SK-N-SH (cell line): ENCODE measurements at regions not wholly inside any gene's neighbourhood (a gene's known extent, or its start where the extent isn't known, plus 50 kb on each side); places are given as distances from the start of the nearest gene placed in this dataset.

Experiments used
- CTCF ChIA-PET: fragments of 300-600, 350-600 bp; formaldehyde crosslinking; extraction: SDS; loops from one replicate; lab custom pipeline; 2021; lab: Yijun Ruan, JAX
- POLR2A ChIA-PET: fragments of 350-600 bp; sonication (Branson Sonifier 250); formaldehyde crosslinking; extraction: SDS; loops from one replicate; lab custom pipeline; 2020; ENCODE audit warnings: antibody characterized with exemption, inconsistent platforms; lab: Yijun Ruan, JAX
- DNase-seq: peaks from one replicate; pipeline ENCODE4 v3.0.0; 2012
- H2AFZ ChIP-seq: fragments of 200-600 bp; sonication (generic); 2 replicates; pipeline ENCODE4 v1.8.1; 2016; ENCODE audit warnings: antibody characterized with exemption, mild to moderate bottlenecking, low read depth
- H3F3A ChIP-seq: fragments of 200-600 bp; sonication (generic); replicated peaks from 2 replicates; pipeline ENCODE3; 2016; ENCODE audit warnings: antibody characterized with exemption, mild to moderate bottlenecking; ENCODE audit not compliant: insufficient read depth
- H3K27ac ChIP-seq, 2 experiments: fragments of 200-500 bp in 1 of 2; fragments of 200-600 bp in 1 of 2; sonication (Bioruptor generic) in 1 of 2; sonication (generic), shearing (Covaris generic) in 1 of 2; 2 replicates each; pipeline versions ENCODE4 v1.5.1 to v1.6.1; 2014 to 2016; ENCODE audit warnings: low read depth in 2 of 2, inconsistent platforms in 1 of 2, low read length in 1 of 2, mild to moderate bottlenecking in 1 of 2, mixed read lengths in 1 of 2
- H3K27me3 ChIP-seq: fragments of 200-600 bp; sonication (generic), shearing (Covaris generic); 2 replicates; pipeline ENCODE4 v1.6.1; 2016; ENCODE audit warnings: mixed run types; ENCODE audit not compliant: insufficient read depth
- H3K36me3 ChIP-seq, 2 experiments: fragments of 200-500 bp in 1 of 2; fragments of 200-600 bp in 1 of 2; sonication (Bioruptor generic) in 1 of 2; sonication (generic) in 1 of 2; replicated peaks in 1 of 2; 2 replicates each; pipeline versions ENCODE3 to v1.5.1; 2014 to 2016; ENCODE audit warnings: low read length in 1 of 2, mild to moderate bottlenecking in 1 of 2; ENCODE audit not compliant: insufficient read depth in 2 of 2, control insufficient read depth in 1 of 2
- H3K4me1 ChIP-seq, 2 experiments: fragments of 200-500 bp in 1 of 2; fragments of 200-600 bp in 1 of 2; sonication (Bioruptor generic) in 1 of 2; sonication (generic), shearing (Covaris generic) in 1 of 2; 2 replicates each; pipeline versions ENCODE4 v1.5.1 to v1.6.1; 2014 to 2016; ENCODE audit warnings: low read depth in 1 of 2, low read length in 1 of 2, mixed run types in 1 of 2; ENCODE audit not compliant: insufficient read depth in 2 of 2, control insufficient read depth in 1 of 2
- H3K4me2 ChIP-seq: fragments of 200-600 bp; sonication (generic), shearing (Covaris generic); 2 replicates; pipeline ENCODE4 v1.6.1; 2017; ENCODE audit warnings: mixed run types
- H3K4me3 ChIP-seq, 2 experiments: fragments of 200-500 bp in 1 of 2; fragments of 200-600 bp in 1 of 2; sonication (Bioruptor generic) in 1 of 2; sonication (generic), shearing (Covaris generic) in 1 of 2; 2 replicates each; pipeline versions ENCODE4 v1.5.1 to v1.8.1; 2014 to 2016; ENCODE audit warnings: low read depth in 2 of 2, inconsistent platforms in 1 of 2, low read length in 1 of 2, mild to moderate bottlenecking in 1 of 2, mixed read lengths in 1 of 2, moderate library complexity in 1 of 2
- H3K79me2 ChIP-seq: fragments of 200-600 bp; sonication (generic); 2 replicates; pipeline ENCODE4 v1.8.1; 2017; ENCODE audit warnings: mild to moderate bottlenecking; ENCODE audit not compliant: insufficient read depth
- H3K9ac ChIP-seq: fragments of 200-600 bp; sonication (generic); 2 replicates; pipeline ENCODE4 v1.6.1; 2017; ENCODE audit warnings: mixed run types
- H3K9me2 ChIP-seq: fragments of 200-600 bp; sonication (generic); 2 replicates; pipeline ENCODE4 v1.6.1; 2017; ENCODE audit warnings: mixed run types
- H3K9me3 ChIP-seq: fragments of 200-600 bp; sonication (generic); 2 replicates; pipeline ENCODE4 v1.6.1; 2017; ENCODE audit warnings: mixed run types, mild to moderate bottlenecking, moderate library complexity
- H4K20me1 ChIP-seq: fragments of 200-600 bp; sonication (generic); 2 replicates; pipeline ENCODE4 v1.6.1; 2017; ENCODE audit warnings: mild to moderate bottlenecking, mixed run types; ENCODE audit not compliant: insufficient read depth
- CHD2 ChIP-seq: fragments of 150-350 bp; IDR thresholded peaks from 2 replicates; pipeline ENCODE4 v1.6.1; 2018; ENCODE audit warnings: low read length; ENCODE audit not compliant: partially characterized antibody
- EP300 ChIP-seq, 2 experiments: IDR thresholded peaks; 2 replicates each; pipeline versions ENCODE4 v1.4.0 to v1.6.1; 2012; ENCODE audit warnings: borderline replicate concordance in 1 of 2, low read depth in 1 of 2, low read length in 1 of 2
- EZH2phosphoT487 ChIP-seq: fragments of 200-600 bp; sonication (generic); IDR thresholded peaks from 2 replicates; pipeline ENCODE4 v1.6.1; 2017; ENCODE audit warnings: low read depth, mixed run types, mild to moderate bottlenecking, antibody characterized with exemption, moderate library complexity, borderline replicate concordance
- FOSL2 ChIP-seq: IDR thresholded peaks from 2 replicates; pipeline ENCODE4 v1.4.0; 2012; ENCODE audit warnings: low read depth, mild to moderate bottlenecking, moderate library complexity, borderline replicate concordance
- FOXJ3 ChIP-seq: sonication (generic); formaldehyde crosslinking; IDR thresholded peaks from 2 replicates; pipeline ENCODE4 v1.5.1; 2020; ENCODE audit warnings: mild to moderate bottlenecking, missing genetic modification reagents
- FOXM1 ChIP-seq: IDR thresholded peaks from 2 replicates; pipeline ENCODE4 v1.4.0; 2012; ENCODE audit warnings: low read depth, mild to moderate bottlenecking
- MEF2A ChIP-seq: IDR thresholded peaks from 2 replicates; pipeline ENCODE4 v1.4.0; 2012; ENCODE audit warnings: low read depth, borderline replicate concordance
- NFIC ChIP-seq: IDR thresholded peaks from 2 replicates; pipeline ENCODE4 v1.4.0; 2012; ENCODE audit warnings: borderline replicate concordance
- NRF1 ChIP-seq: IDR thresholded peaks from 2 replicates; pipeline ENCODE4 v1.6.1; 2012; ENCODE audit warnings: low read depth, mild to moderate bottlenecking, low read length
- POLR2AphosphoS5 ChIP-seq: IDR thresholded peaks from 2 replicates; pipeline ENCODE4 v1.6.1; 2012; ENCODE audit warnings: low read depth, low read length
- REST ChIP-seq: IDR thresholded peaks from 2 replicates; pipeline ENCODE4 v1.6.1; 2012; ENCODE audit warnings: mild to moderate bottlenecking, low read depth, low read length, moderate library complexity
- RXRA ChIP-seq: IDR thresholded peaks from 2 replicates; pipeline ENCODE4 v1.4.0; 2012; ENCODE audit warnings: low read depth, mild to moderate bottlenecking, borderline replicate concordance
- SIN3A ChIP-seq: IDR thresholded peaks from 2 replicates; pipeline ENCODE4 v1.6.1; 2012; ENCODE audit warnings: low read depth, mild to moderate bottlenecking, low read length, moderate library complexity, borderline replicate concordance
- SMC3 ChIP-seq: IDR thresholded peaks from 2 replicates; pipeline ENCODE4 v1.6.1; 2012; ENCODE audit warnings: low read depth, low read length, improper control_type of control experiment
- TAF1 ChIP-seq: IDR thresholded peaks from 2 replicates; pipeline ENCODE4 v1.6.1; 2012; ENCODE audit warnings: low read depth, mild to moderate bottlenecking, low read length, moderate library complexity, borderline replicate concordance
- TCF12 ChIP-seq: IDR thresholded peaks from 2 replicates; pipeline ENCODE4 v1.4.0; 2012
- TEAD4 ChIP-seq: IDR thresholded peaks from 2 replicates; pipeline ENCODE4 v1.4.0; 2012; ENCODE audit warnings: mild to moderate bottlenecking, borderline replicate concordance; ENCODE audit not compliant: insufficient read depth
- YY1 ChIP-seq: IDR thresholded peaks from 2 replicates; pipeline ENCODE4 v1.4.0; 2012; ENCODE audit warnings: low read depth, mild to moderate bottlenecking
- WGBS: methylation state at CpG from one replicate; pipeline ENCODE4 v1.1.6; 2017; ENCODE audit warnings: low lambda C conversion rate; 5-methylcytosine and 5-hydroxymethylcytosine counted together
- TF ChIP-seq, protein P1 (sequence below): fragments of 150-350 bp; IDR thresholded peaks from 2 replicates; pipeline ENCODE4 v1.6.1; 2016; ENCODE audit warnings: mild to moderate bottlenecking, low read depth, low read length
- TF ChIP-seq, protein P2 (sequence below): fragments of 200-600 bp; sonication (generic); IDR thresholded peaks from 2 replicates; pipeline ENCODE4 v1.6.1; 2017; ENCODE audit warnings: antibody characterized with exemption, mild to moderate bottlenecking, moderate library complexity

DNA sequence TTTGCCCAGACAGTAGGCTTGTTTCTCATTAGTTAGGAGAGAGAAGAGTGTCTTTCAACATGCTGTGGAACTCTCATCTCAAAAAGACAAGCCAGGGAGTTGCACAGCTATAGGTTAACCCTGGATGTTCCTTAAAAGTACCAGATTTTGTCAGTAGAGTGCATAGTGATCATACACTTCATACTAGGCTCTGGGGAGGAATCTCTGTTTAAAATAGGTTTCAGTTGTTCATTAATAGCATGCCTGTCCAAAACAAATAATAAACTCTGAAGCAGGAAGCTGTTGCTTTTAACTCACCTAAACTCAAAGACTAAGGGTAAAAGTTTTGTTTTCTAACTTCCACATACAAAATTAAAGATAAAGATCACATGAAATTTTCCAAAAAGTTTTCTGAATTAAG is 1948.4 kb downstream of the C4orf33 start:
- no peak for DNase-seq
- no peak overlapping the region for H3K4me2 ChIP-seq
- no peak for TF ChIP-seq CHD2
- no peak for TF ChIP-seq FOXM1
- no peak for TF ChIP-seq SMC3
- no peak for TF ChIP-seq EZH2phosphoT487
- TF ChIP-seq RXRA = no peak
- TF ChIP-seq NRF1 = no peak
- TF ChIP-seq, protein P1, sequence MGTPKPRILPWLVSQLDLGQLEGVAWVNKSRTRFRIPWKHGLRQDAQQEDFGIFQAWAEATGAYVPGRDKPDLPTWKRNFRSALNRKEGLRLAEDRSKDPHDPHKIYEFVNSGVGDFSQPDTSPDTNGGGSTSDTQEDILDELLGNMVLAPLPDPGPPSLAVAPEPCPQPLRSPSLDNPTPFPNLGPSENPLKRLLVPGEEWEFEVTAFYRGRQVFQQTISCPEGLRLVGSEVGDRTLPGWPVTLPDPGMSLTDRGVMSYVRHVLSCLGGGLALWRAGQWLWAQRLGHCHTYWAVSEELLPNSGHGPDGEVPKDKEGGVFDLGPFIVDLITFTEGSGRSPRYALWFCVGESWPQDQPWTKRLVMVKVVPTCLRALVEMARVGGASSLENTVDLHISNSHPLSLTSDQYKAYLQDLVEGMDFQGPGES = no peak
- no peak for TF ChIP-seq EP300 (IDR thresholded peaks at IDR 0.05; ENCODE audit: borderline replicate concordance in 1 of 2, low read depth in 1 of 2, low read length in 1 of 2)
- TF ChIP-seq FOSL2 = no peak
- H3K79me2 ChIP-seq = no peaks in the 10 kb centered on the region
- no peaks in the 10 kb centered on the region for H4K20me1 ChIP-seq
- no peaks in the 10 kb centered on the region for H3K4me1 ChIP-seq
- no peaks in the 10 kb centered on the region for H3K36me3 ChIP-seq
- H3F3A ChIP-seq = no peaks in the 10 kb centered on the region
- no peaks in the 10 kb centered on the region for H3K9me3 ChIP-seq
- no peaks in the 10 kb centered on the region for H3K27me3 ChIP-seq
- H3K9ac ChIP-seq = no peak overlapping the region
- CTCF ChIA-PET = no interaction called here
- H3K4me3 ChIP-seq = no peak overlapping the region
- no peak overlapping the region for H3K27ac ChIP-seq
- no peaks in the 10 kb centered on the region for H3K9me2 ChIP-seq
- H2AFZ ChIP-seq = no peak overlapping the region
- POLR2A ChIA-PET = no interaction called here

- H3K27me3 ChIP-seq = no peaks in the 10 kb centered on the region
- H3K4me1 ChIP-seq = no peaks in the 10 kb centered on the region
- no peaks in the 10 kb centered on the region for H3K79me2 ChIP-seq
- no peak overlapping the region for H3K4me2 ChIP-seq
- no peaks in the 10 kb centered on the region for H3K36me3 ChIP-seq
- H3F3A ChIP-seq = no peaks in the 10 kb centered on the region
- no peak overlapping the region for H3K4me3 ChIP-seq
- no peak overlapping the region for H3K9ac ChIP-seq
- no peak overlapping the region for H2AFZ ChIP-seq
- no peaks in the 10 kb centered on the region for H3K9me3 ChIP-seq
- no peaks in the 10 kb centered on the region for H4K20me1 ChIP-seq
- H3K9me2 ChIP-seq = no peaks in the 10 kb centered on the region
- WGBS = 15% methylated on average over 4 of the region's 4 CpGs
- no peak overlapping the region for H3K27ac ChIP-seq
- ChIA-PET POLR2A (no interaction called here), CTCF (no interaction called here)
- no peak for DNase-seq
- TF ChIP-seq SIN3A (no peak), EP300 (IDR thresholded peaks at IDR 0.05; ENCODE audit: borderline replicate concordance in 1 of 2, low read depth in 1 of 2, low read length in 1 of 2) (no peak), SMC3 (no peak), TAF1 (no peak), CHD2 (no peak), EZH2phosphoT487 (no peak), NFIC (no peak), REST (no peak), TCF12 (no peak), YY1 (no peak), FOXJ3 (CRISPR knock-in tag) (no peak), TEAD4 (no peak), RXRA (no peak), FOSL2 (no peak), MEF2A (no peak), POLR2AphosphoS5 (no peak)
- TF ChIP-seq, protein P2, sequence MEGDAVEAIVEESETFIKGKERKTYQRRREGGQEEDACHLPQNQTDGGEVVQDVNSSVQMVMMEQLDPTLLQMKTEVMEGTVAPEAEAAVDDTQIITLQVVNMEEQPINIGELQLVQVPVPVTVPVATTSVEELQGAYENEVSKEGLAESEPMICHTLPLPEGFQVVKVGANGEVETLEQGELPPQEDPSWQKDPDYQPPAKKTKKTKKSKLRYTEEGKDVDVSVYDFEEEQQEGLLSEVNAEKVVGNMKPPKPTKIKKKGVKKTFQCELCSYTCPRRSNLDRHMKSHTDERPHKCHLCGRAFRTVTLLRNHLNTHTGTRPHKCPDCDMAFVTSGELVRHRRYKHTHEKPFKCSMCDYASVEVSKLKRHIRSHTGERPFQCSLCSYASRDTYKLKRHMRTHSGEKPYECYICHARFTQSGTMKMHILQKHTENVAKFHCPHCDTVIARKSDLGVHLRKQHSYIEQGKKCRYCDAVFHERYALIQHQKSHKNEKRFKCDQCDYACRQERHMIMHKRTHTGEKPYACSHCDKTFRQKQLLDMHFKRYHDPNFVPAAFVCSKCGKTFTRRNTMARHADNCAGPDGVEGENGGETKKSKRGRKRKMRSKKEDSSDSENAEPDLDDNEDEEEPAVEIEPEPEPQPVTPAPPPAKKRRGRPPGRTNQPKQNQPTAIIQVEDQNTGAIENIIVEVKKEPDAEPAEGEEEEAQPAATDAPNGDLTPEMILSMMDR = no peak
- TF ChIP-seq, protein P1 = no peak
These were observed 1950.9 kb downstream of the C4orf33 start for GRCh38 chr4:131046821-131047220.
